CD1c-positive myeloid dendritic cell (primary cell): ENCODE measurements at regions not wholly inside any gene's neighbourhood (a gene's known extent, or its start where the extent isn't known, plus 50 kb on each side); places are given as distances from the start of the nearest gene placed in this dataset.
A peak's percentile ranks its signal among the peaks of the same experiment; 100 is the strongest.
"Not testable (repeated sequence)": the region's sequence is repeated elsewhere in the genome, so short reads cannot be mapped to it uniquely, and the experiment has no call there.

ENCODE experiments used
- DNase-seq: peaks from one replicate; pipeline ENCODE4 v3.0.0-alpha.2; 2016; ENCODE audit errors: extremely low spot score

- no peak for DNase-seq
Measured at GRCh38 chrX:10676235-10676957, 56.0 kb upstream of the MID1 start.

GRCh38 chrX:10677490-10677889 lies 57.1 kb upstream of the MID1 start:
- no peak for DNase-seq

- DNase-seq, result no peak
Measured at GRCh38 chrX:10679387-10679786, 59.0 kb upstream of the MID1 start.

- DNase-seq, result no peak
Measured at GRCh38 chrX:10681167-10681566, 60.8 kb upstream of the MID1 start.

- not testable (repeated sequence) for DNase-seq
Measured at GRCh38 chrX:10683631-10684030, 63.2 kb upstream of the MID1 start.

GRCh38 chrX:10685923-10686595 lies 65.7 kb upstream of the MID1 start:
- DNase-seq, result no peak

GRCh38 chrX:10691751-10692150 lies 71.4 kb upstream of the MID1 start:
- not testable (repeated sequence) for DNase-seq

- DNase-seq, result no peak
Measured at GRCh38 chrX:10697616-10698317, 77.4 kb upstream of the MID1 start.

GRCh38 chrX:10698318-10698640 lies 77.9 kb upstream of the MID1 start:
- no peak for DNase-seq

- no peak for DNase-seq
Measured at GRCh38 chrX:10702031-10702430, 81.6 kb upstream of the MID1 start.

- DNase-seq, result not testable (repeated sequence)
Measured at GRCh38 chrX:10706342-10706741, 86.0 kb upstream of the MID1 start.

- DNase-seq, result no peak
Measured at GRCh38 chrX:10707773-10708172, 87.4 kb upstream of the MID1 start.

- no peak for DNase-seq
Measured at GRCh38 chrX:10709276-10709675, 88.9 kb upstream of the MID1 start.

- no peak for DNase-seq
Measured at GRCh38 chrX:10714531-10714930, 94.1 kb upstream of the MID1 start.

- DNase-seq, result peak; percentile 42
Measured at GRCh38 chrX:10722851-10723250, 102.5 kb upstream of the MID1 start.

GRCh38 chrX:10725071-10725470 lies 104.7 kb upstream of the MID1 start:
- DNase-seq, result no peak

- DNase-seq, result no peak
Measured at GRCh38 chrX:10726647-10727046, 106.3 kb upstream of the MID1 start.

- no peak for DNase-seq
Measured at GRCh38 chrX:10728806-10729389, 108.5 kb upstream of the MID1 start.

GRCh38 chrX:10739426-10739825 lies 119.0 kb upstream of the MID1 start:
- no peak for DNase-seq

GRCh38 chrX:10741003-10741402 lies 120.6 kb upstream of the MID1 start:
- DNase-seq, result no peak

GRCh38 chrX:10741550-10741949 lies 121.2 kb upstream of the MID1 start:
- DNase-seq, result no peak

GRCh38 chrX:10743476-10743875 lies 123.1 kb upstream of the MID1 start:
- no peak for DNase-seq

- no peak for DNase-seq
Measured at GRCh38 chrX:10744007-10744406, 123.6 kb upstream of the MID1 start.
